HG03432 (cell line): ENCODE measurements at regions not wholly inside any gene's neighbourhood (a gene's known extent, or its start where the extent isn't known, plus 50 kb on each side); places are given as distances from the start of the nearest gene placed in this dataset.

ENCODE experiments used
- ATAC-seq: cut with Tn5 transposase; IDR thresholded peaks from one replicate; pipeline ENCODE4 v1.9.1; 2021; ENCODE audit warnings: mild to moderate bottlenecking, moderate library complexity; ENCODE audit not compliant: unreplicated experiment

DNA sequence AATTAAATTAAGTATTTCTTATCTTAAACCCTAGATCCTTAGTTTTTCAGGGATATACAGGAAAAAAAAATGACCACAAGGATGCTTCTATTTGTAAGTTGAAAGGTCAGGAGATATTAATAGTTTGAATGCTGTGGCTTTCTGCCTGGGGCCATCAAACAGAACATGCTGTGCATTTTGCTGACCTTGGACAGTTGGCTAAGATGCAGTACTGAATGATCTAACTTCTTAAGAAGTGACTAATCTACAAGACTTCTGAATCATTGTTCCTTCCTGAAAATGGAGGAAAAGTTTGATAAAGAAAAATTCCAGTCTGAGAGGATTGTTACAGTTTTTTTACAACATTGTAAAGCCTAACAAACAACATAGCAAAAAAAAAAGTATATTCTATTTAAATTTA, 237.8 kb upstream of the JADE1 start:
- no peak for ATAC-seq

GRCh38 chr4:128570387-128570975, 239.0 kb upstream of the JADE1 start:
- no peak for ATAC-seq

DNA sequence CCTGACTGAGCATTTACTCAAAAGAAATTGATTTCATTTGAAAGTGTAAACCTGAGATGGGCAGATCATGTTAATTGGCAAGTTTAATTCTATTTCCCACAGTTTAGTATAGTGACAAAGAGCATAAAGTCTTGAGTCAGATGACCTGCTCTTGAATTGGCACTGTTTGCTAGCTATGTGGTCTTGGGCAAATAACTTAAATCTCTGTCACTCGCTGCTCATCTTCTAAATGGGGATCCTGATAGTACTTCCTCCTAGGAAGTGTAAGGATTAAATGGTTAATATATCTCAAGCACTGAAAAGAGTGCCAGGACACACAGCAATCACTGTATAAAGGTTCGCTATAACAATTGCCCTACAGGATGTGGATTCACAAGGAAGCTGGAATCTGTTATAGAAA, 242.8 kb upstream of the JADE1 start:
- ATAC-seq: no peak

- peak; percentile 47 for ATAC-seq
Observed at GRCh38 chr4:128565565-128566186, 243.8 kb upstream of the JADE1 start.

DNA sequence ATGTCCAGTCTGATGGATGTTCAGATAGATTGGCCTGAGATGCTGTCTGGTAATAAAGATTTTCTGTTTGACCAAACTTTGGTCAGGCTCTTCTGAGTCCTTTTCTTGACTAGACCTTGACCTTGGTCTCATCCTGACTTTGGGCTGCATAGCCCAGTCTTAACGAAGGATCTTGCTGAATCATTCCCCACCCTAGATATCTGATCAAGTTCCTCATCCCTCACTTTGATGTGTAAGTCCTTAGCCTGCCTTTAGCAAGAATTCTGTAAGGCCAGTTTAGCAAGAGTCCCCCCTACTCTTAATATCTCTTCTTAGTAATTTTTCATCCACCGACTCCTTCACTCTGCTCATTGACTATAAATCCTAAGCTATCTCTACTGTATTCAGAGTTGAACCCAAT, 244.4 kb upstream of the JADE1 start:
- ATAC-seq: no peak

GRCh38 chr4:128564081-128564630, 245.3 kb upstream of the JADE1 start:
- no peak for ATAC-seq

DNA sequence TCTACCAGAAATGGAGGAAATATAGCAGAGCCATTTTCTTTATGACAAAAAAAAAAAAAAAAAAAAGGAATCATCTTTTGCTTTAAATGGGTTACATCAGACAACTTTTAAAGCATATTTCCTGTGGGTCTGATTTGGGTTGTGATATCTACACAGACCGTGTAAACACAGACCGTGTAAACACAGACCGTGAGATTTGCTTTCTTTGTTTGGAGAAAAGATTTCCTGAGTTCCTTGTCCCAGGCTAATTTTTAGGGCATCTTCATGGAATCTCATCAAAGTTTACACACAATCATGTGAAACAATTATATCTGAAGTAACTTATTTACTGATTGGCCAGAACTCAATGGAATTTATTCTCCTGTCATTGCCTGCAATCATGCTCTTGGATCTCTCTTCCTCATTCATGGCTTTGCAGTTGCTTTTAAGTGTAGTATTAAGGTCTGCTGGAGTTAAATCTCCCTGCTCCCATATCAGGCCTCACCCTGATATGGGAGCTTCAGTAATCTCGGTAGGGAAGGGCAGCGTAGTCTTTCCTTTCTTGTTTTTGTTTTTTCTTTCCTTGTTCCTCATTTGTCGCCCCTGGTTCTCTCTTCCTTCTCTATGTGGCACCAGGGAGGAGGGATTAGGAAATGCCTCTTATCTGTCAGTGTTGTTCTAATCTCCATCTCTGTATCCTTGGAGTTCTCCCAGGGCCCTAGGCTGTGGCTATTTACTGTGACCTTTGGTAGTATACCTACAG, 248.6 kb upstream of the JADE1 start:
- ATAC-seq: no peak

DNA sequence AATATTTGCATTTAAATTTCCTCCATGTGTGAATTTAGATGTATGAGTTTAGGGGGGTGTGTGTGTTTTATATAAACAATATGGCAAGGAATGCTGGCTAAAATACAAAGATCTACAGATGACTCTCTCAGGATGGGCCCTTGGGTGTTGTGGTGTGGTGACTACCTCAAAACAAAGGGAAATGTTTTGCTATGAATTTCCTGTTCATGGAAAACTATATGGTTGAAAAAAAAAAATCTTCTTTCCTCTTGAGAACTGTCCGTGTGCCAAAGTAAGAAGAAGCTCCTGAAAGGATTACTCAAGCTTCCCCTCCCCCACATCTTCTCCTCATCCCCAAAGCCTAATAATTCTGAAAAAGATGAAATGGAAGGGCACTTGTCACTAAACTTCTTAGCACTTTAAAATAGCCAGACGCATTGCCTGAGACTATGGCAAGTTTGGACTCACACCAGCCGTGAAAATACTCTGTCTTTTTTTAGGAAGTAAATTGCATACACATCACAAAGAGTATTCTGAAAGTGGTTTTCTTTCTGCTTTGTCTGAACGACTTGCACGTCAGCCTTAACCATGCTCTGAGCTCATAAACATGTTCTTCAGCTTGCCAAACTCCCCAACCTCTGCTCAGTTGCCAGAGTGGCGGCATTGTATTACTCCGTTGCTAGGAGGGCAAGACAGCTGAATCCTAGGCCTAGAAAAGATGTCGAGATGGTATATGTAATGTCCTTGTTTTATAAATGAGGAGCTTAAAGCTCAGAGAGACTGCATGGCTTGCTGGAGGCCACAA, 250.4 kb upstream of the JADE1 start:
- ATAC-seq: no peak

DNA sequence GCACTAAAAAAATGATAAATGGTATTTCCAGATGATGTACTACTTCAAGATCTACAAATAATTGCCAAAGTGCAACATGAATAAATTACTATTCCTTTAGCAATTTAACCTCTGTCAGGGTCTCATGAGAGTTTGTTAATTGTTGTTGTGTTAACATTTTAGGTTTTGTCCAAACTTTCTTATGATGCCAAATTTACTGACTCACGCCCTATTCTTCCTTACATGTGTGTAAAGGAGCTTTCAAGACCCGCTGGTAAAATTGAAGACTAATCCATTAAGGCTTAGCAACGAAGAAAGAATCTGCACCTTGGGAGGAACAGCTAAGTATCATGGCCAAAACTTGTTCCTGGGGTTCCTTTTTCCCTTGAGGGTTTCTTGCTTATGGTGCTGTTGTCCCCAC, 252.7 kb upstream of the JADE1 start:
- no peak for ATAC-seq

GRCh38 chr4:128553686-128554515, 255.6 kb upstream of the JADE1 start:
- ATAC-seq: no peak

GRCh38 chr4:128552586-128552907, 257.0 kb upstream of the JADE1 start:
- no peak for ATAC-seq

- no peak for ATAC-seq
Observed at GRCh38 chr4:128551280-128551679, 258.2 kb upstream of the JADE1 start.

DNA sequence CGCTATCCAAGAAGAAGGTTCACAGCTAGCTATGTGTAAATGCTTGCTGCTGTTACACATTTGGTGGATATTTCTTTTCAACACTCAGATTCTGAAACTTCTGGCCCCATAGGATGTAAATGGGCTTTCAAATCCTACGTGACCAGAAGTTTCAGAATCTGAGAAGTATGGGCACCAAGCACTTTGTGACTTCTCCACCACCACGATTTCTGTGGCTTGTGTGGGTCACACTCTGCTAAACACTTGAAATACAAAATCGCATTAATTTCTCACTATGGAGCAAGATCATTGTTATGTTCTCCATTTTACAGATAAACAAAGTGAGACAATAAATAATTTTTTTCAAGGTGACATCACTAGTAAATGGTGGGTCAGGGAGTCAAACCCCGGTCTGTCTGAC, 259.4 kb upstream of the JADE1 start:
- ATAC-seq: peak; percentile 43

DNA sequence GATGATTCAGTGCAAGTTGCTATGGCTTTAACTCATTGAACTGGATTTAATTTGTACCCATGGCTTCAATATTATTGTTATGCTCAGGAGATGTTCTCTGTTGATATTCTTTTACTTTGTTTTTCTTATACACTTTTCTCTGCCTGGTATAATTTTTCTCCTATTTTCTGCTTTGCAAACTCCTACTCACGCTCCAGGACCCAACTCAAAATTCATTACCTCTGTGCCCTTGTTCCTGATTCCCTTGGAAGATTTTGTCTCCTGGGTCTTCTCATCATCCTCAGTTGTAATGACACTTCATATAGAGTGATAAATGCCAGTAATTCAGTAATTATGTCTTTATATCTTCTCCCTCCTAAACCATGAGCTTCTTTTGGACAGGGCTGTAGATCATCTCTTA, 259.9 kb upstream of the JADE1 start:
- ATAC-seq: no peak

GRCh38 chr4:128548381-128548780, 260.8 kb upstream of the PGRMC2 start:
- no peak for ATAC-seq

DNA sequence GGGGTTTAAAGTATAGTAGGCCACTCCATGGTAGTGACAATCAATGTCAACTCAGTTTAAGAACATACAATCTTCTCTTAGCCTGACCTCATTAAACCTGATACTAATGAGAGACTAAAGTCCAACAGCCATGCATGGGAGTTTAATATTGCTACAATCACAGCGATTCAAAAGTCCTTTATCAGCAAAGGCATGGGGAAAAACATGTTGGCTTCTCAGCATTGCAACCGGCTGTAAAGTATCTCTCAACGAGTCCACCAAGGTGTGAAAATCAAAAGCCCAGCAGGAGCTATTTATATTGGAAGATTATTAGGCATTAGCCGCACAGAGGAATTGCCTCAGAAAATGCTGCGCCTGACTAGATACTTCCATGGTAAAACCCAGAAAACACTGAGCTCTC, 256.7 kb upstream of the PGRMC2 start:
- ATAC-seq: no peak

- no peak for ATAC-seq
Observed at GRCh38 chr4:128543696-128544095, 256.1 kb upstream of the PGRMC2 start.

DNA sequence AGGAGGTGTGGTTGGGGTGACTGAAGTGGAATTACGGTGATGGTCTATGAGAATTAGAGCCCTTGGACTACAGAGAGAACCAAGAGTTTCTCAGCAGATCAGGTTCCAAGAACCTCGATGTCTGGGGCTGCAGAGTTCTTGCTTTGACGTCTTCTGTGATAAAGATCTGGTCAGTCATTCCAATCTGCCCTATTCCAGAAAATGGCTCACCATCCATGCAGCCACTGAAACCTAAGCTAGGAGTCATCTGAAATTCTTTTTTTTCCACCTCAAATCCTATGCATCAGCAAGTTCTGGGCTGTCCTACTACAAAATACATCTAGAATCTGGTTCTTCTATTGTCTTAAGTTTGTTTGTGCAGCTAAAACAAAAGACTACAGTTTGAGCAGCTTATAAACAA, 254.4 kb upstream of the PGRMC2 start:
- no peak for ATAC-seq

DNA sequence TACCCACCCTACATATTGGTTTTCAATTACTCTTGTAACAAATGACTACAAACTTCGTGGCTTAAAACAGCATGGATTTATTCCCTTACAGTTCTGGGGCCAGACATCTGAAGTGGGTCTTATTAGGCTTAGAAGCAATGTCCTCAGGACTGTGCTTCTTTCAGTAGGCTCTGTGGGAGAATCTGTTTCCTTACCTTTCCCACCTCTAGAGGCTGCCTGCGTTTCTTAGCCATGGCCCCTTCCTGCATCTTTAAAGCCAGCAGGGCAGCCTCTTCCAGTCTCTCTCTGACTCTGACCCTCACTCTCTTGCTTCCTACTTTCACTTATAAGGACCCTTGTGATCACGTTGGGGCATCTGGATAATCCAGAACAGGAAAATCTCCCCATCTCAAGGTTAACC, 252.5 kb upstream of the PGRMC2 start:
- ATAC-seq: no peak

- ATAC-seq: no peak
Observed at GRCh38 chr4:128538111-128538882, 250.7 kb upstream of the PGRMC2 start.
